Brain microvascular endothelial cell (primary cell): ENCODE measurements at regions not wholly inside any gene's neighbourhood (a gene's known extent, or its start where the extent isn't known, plus 50 kb on each side); places are given as distances from the start of the nearest gene placed in this dataset.

ENCODE experiments used
- DNase-seq: peaks from one replicate; pipeline ENCODE4 v3.0.0-alpha.2; 2020
- H3K27ac ChIP-seq: fragments of 250-450 bp; sonication (Bioruptor Pico); 2 replicates; pipeline ENCODE4 v1.5.1; 2020; ENCODE audit warnings: mild to moderate bottlenecking, moderate library complexity
- H3K27me3 ChIP-seq: fragments of 250-450 bp; sonication (Bioruptor Pico); replicated peaks from 2 replicates; pipeline ENCODE4 v1.5.1; 2020; ENCODE audit warnings: mild to moderate bottlenecking
- H3K36me3 ChIP-seq: fragments of 250-450 bp; sonication (Bioruptor Pico); replicated peaks from 2 replicates; pipeline ENCODE4 v1.5.1; 2020; ENCODE audit warnings: mild to moderate bottlenecking
- H3K4me3 ChIP-seq: 2 replicates; pipeline ENCODE4 v1.5.1; 2011; ENCODE audit warnings: low read depth, mild to moderate bottlenecking, control low read depth, low read length, moderate library complexity
- CTCF ChIP-seq: IDR thresholded peaks from 2 replicates; pipeline ENCODE4 v1.5.1; 2011; ENCODE audit warnings: low read depth, mild to moderate bottlenecking, moderate library complexity, low read length, control low read depth, inconsistent platforms; ENCODE audit errors: missing control alignments
- in situ Hi-C: cut with HindIII; loops from 2 replicates; pipeline ENCODE4 v1.10.0; 2017; ENCODE audit warnings: low sequenced_read_pairs, low pct_ligation_motif_present

- in situ Hi-C loops, result no loop called here
- H3K4me3 ChIP-seq, result no peak overlapping the region
- H3K27me3 ChIP-seq, result no peaks in the 10 kb centered on the region
- no peak for TF ChIP-seq CTCF
- no peak overlapping the region for H3K27ac ChIP-seq
- DNase-seq, result no peak
- no peaks in the 10 kb centered on the region for H3K36me3 ChIP-seq
These were observed 377.2 kb downstream of the LRATD1 start for GRCh38 chr2:15009681-15010080.

GRCh38 chr2:15010346-15010745, 377.8 kb downstream of the LRATD1 start:
- Histone ChIP-seq H3K4me3 (no peak overlapping the region), H3K27me3 (no peaks in the 10 kb centered on the region), H3K36me3 (no peaks in the 10 kb centered on the region), H3K27ac (no peak overlapping the region)
- in situ Hi-C loops, result no loop called here
- TF ChIP-seq CTCF, result no peak
- DNase-seq, result no peak

GRCh38 chr2:15018814-15019213, 386.3 kb downstream of the LRATD1 start:
- TF ChIP-seq CTCF, result no peak
- H3K36me3 ChIP-seq, result no peaks in the 10 kb centered on the region
- no peak overlapping the region for H3K27ac ChIP-seq
- H3K27me3 ChIP-seq, result no peaks in the 10 kb centered on the region
- no peak for DNase-seq
- in situ Hi-C loops, result no loop called here
- H3K4me3 ChIP-seq, result no peak overlapping the region

- no peaks in the 10 kb centered on the region for H3K27me3 ChIP-seq
- no peak for TF ChIP-seq CTCF
- in situ Hi-C loops, result no loop called here
- DNase-seq, result no peak
- no peaks in the 10 kb centered on the region for H3K36me3 ChIP-seq
- H3K27ac ChIP-seq, result no peak overlapping the region
- H3K4me3 ChIP-seq, result no peak overlapping the region
These were observed 390.7 kb downstream of the LRATD1 start for GRCh38 chr2:15023221-15023620.

- in situ Hi-C loops, result no loop called here
- Histone ChIP-seq H3K27ac (no peak overlapping the region), H3K36me3 (no peaks in the 10 kb centered on the region), H3K4me3 (no peak overlapping the region), H3K27me3 (no peaks in the 10 kb centered on the region)
- no peak for TF ChIP-seq CTCF
- no peak for DNase-seq
These were observed 395.9 kb downstream of the LRATD1 start for GRCh38 chr2:15028406-15028805.

- no peak for DNase-seq
- Histone ChIP-seq H3K36me3 (no peaks in the 10 kb centered on the region), H3K4me3 (no peak overlapping the region), H3K27ac (no peak overlapping the region), H3K27me3 (no peaks in the 10 kb centered on the region)
- TF ChIP-seq CTCF, result no peak
- in situ Hi-C loops, result no loop called here
These were observed 399.3 kb downstream of the LRATD1 start for GRCh38 chr2:15031745-15032240.
